ENCODE measurements at regions not wholly inside any gene's neighbourhood (a gene's known extent, or its start where the extent isn't known, plus 50 kb on each side); places are given as distances from the start of the nearest gene placed in this dataset.

DNA sequence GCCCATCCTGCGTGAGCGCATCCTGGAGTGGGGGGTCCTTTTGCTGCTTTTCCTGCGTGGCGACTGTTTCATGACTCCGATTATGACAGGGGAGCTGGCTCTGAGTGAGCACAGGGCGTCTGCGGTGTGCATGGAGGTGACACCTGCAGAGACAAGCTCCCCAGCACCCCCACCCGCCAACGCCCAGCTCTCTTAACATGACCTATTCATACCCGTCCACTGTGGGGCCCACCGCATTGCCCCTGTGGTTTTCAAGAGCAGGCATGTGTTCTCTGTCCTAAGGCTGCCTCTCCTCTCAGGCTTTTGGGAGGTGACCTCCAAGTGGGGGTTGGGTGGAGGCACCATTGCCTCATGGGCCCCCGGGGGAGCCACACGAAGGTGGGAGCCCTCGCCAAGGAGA is 500.7 kb downstream of the TCERG1L start:
- TF ChIP-seq, protein P1, sequence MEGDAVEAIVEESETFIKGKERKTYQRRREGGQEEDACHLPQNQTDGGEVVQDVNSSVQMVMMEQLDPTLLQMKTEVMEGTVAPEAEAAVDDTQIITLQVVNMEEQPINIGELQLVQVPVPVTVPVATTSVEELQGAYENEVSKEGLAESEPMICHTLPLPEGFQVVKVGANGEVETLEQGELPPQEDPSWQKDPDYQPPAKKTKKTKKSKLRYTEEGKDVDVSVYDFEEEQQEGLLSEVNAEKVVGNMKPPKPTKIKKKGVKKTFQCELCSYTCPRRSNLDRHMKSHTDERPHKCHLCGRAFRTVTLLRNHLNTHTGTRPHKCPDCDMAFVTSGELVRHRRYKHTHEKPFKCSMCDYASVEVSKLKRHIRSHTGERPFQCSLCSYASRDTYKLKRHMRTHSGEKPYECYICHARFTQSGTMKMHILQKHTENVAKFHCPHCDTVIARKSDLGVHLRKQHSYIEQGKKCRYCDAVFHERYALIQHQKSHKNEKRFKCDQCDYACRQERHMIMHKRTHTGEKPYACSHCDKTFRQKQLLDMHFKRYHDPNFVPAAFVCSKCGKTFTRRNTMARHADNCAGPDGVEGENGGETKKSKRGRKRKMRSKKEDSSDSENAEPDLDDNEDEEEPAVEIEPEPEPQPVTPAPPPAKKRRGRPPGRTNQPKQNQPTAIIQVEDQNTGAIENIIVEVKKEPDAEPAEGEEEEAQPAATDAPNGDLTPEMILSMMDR (optimal IDR thresholded peaks at IDR 0.05 in 1 of 3, IDR thresholded peaks at IDR 0.05 in 1 of 3, conservative IDR thresholded peaks at IDR 0.05 in 1 of 3; ENCODE audit: extremely low read depth in 1 of 3, insufficient read depth in 2 of 3, low read length in 3 of 3): no peak
- TF ChIP-seq EZH2 (IDR thresholded peaks at IDR 0.05; ENCODE audit: low read length): no peak
